NK-92 treated with Interleukin-12 subunit alpha and Interleukin-12 subunit beta, amount 100 ng/mL, for 24 hours (cell line): ENCODE measurements at regions not wholly inside any gene's neighbourhood (a gene's known extent, or its start where the extent isn't known, plus 50 kb on each side); places are given as distances from the start of the nearest gene placed in this dataset.

Experiments
- DNase-seq: peaks from one replicate; lab custom pipeline; 2025; lab: John Stamatoyannopoulos, UW

- DNase-seq = no peak
These were observed 80.2 kb downstream of the C6orf118 start for GRCh38 chr6:165229216-165229615.

GRCh38 chr6:165227644-165228329 is 81.6 kb downstream of the C6orf118 start:
- no peak for DNase-seq

GRCh38 chr6:165223736-165224135 is 85.7 kb downstream of the C6orf118 start:
- DNase-seq = no peak

GRCh38 chr6:165223101-165223500 is 86.3 kb downstream of the C6orf118 start:
- DNase-seq = no peak

- no peak for DNase-seq
These were observed 86.9 kb downstream of the C6orf118 start for GRCh38 chr6:165222315-165223025.

- no peak for DNase-seq
These were observed 89.4 kb downstream of the C6orf118 start for GRCh38 chr6:165220045-165220444.

- no peak for DNase-seq
These were observed 89.8 kb downstream of the C6orf118 start for GRCh38 chr6:165219629-165220028.

- DNase-seq = no peak
These were observed 90.6 kb downstream of the C6orf118 start for GRCh38 chr6:165218829-165219228.

- DNase-seq = no peak
These were observed 102.6 kb downstream of the C6orf118 start for GRCh38 chr6:165206798-165207197.

- DNase-seq = no peak
These were observed 103.8 kb downstream of the C6orf118 start for GRCh38 chr6:165205632-165206031.

GRCh38 chr6:165204807-165205545 is 104.4 kb downstream of the C6orf118 start:
- no peak for DNase-seq

- DNase-seq = no peak
These were observed 109.2 kb downstream of the C6orf118 start for GRCh38 chr6:165200178-165200577.

- DNase-seq = no peak
These were observed 117.9 kb downstream of the C6orf118 start for GRCh38 chr6:165191461-165191860.

- DNase-seq = no peak
These were observed 122.8 kb downstream of the C6orf118 start for GRCh38 chr6:165186441-165187205.

GRCh38 chr6:165186041-165186440 is 123.4 kb downstream of the C6orf118 start:
- no peak for DNase-seq

- DNase-seq = no peak
These were observed 125.0 kb downstream of the C6orf118 start for GRCh38 chr6:165184192-165184979.

- DNase-seq = no peak
These were observed 125.8 kb downstream of the C6orf118 start for GRCh38 chr6:165183496-165184140.

GRCh38 chr6:165183071-165183470 is 126.3 kb downstream of the C6orf118 start:
- DNase-seq = no peak

GRCh38 chr6:165181951-165182414 is 127.4 kb downstream of the C6orf118 start:
- DNase-seq = no peak

GRCh38 chr6:165178056-165178455 is 131.3 kb downstream of the C6orf118 start:
- DNase-seq = no peak

GRCh38 chr6:165173484-165173883 is 135.9 kb downstream of the C6orf118 start:
- DNase-seq = no peak
